Natural killer cell (primary cell): ENCODE measurements at regions not wholly inside any gene's neighbourhood (a gene's known extent, or its start where the extent isn't known, plus 50 kb on each side); places are given as distances from the start of the nearest gene placed in this dataset.

Experiments
- ATAC-seq, 3 donors: fragments of 150-1000 bp in 2 of 3; fragments of 200-7000 bp in 1 of 3; cut with Tn5 transposase; 1 replicate in 1 of 3; 2 replicates in 2 of 3; pipeline ENCODE4 v1.10.0; 2021; ENCODE audit warnings: mild to moderate bottlenecking in 2 of 3, moderate library complexity in 2 of 3
- DNase-seq, 2 donors: peaks; one replicate each; pipeline versions ENCODE4 v3.0.0 to v3.0.0-alpha.2; 2013 to 2021; ENCODE audit warnings: mixed read lengths in 1 of 2
- H3K27ac ChIP-seq: one replicate; pipeline ENCODE4 v1.5.1; 2013; ENCODE audit warnings: mild to moderate bottlenecking, low read length
- H3K27me3 ChIP-seq: one replicate; pipeline ENCODE4 v1.6.1; 2013; ENCODE audit warnings: low read length; ENCODE audit not compliant: control insufficient read depth, insufficient read depth
- H3K36me3 ChIP-seq: one replicate; pipeline ENCODE4 v1.6.1; 2013; ENCODE audit warnings: low read length; ENCODE audit not compliant: control insufficient read depth, insufficient read depth
- H3K4me1 ChIP-seq: one replicate; pipeline ENCODE4 v1.6.1; 2013; ENCODE audit warnings: low read length; ENCODE audit not compliant: control insufficient read depth, insufficient read depth
- H3K4me3 ChIP-seq: one replicate; pipeline ENCODE4 v1.5.1; 2013; ENCODE audit warnings: low read length
- H3K9me3 ChIP-seq: one replicate; pipeline ENCODE4 v1.6.1; 2013; ENCODE audit warnings: low read length; ENCODE audit not compliant: control insufficient read depth, insufficient read depth
- H3K27ac Mint-ChIP-seq, 2 donors: one replicate each; pipeline ENCODE4 v1.8.0; 2022; ENCODE audit warnings: mild to moderate bottlenecking in 2 of 2, mixed read lengths in 2 of 2, moderate library complexity in 1 of 2
- H3K27me3 Mint-ChIP-seq, 2 donors: one replicate each; pipeline ENCODE4 v1.8.0; 2022; ENCODE audit warnings: low read depth in 2 of 2, mixed read lengths in 2 of 2
- H3K36me3 Mint-ChIP-seq: one replicate; pipeline ENCODE4 v1.8.0; 2022; ENCODE audit warnings: mixed read lengths
- H3K4me1 Mint-ChIP-seq, 2 donors: one replicate each; pipeline ENCODE4 v1.8.0; 2022; ENCODE audit warnings: mixed read lengths in 2 of 2
- H3K4me3 Mint-ChIP-seq: one replicate; pipeline ENCODE4 v1.8.0; 2022; ENCODE audit warnings: mild to moderate bottlenecking, moderate library complexity, mixed read lengths
- H3K9me3 Mint-ChIP-seq, 2 donors: one replicate each; pipeline ENCODE4 v1.8.0; 2022; ENCODE audit warnings: mixed read lengths in 2 of 2
- WGBS: methylation state at CpG from one replicate; pipeline ENCODE4 v1.1.7; 2013; ENCODE audit warnings: missing lambda C conversion rate; ENCODE audit not compliant: insufficient coverage; 5-methylcytosine and 5-hydroxymethylcytosine counted together
- intact Hi-C: fragments of 100-400 bp; cut with micrococcal nuclease; formaldehyde crosslinking; loops from one replicate; pipeline ENCODE4 v1.14.2; 2022
- TF ChIP-seq, protein P1 (sequence below): fragments of 200-600 bp; IDR thresholded peaks from one replicate; pipeline ENCODE4 v1.8.0; 2022; ENCODE audit warnings: antibody characterized with exemption

- Histone ChIP-seq H3K27me3 (peaks cover 2% of the 10 kb centered on the region), H3K4me1 (no peaks in the 10 kb centered on the region), H3K27ac (no peak overlapping the region), H3K4me3 (no peak overlapping the region), H3K9me3 (no peaks in the 10 kb centered on the region), H3K36me3 (no peaks in the 10 kb centered on the region)
- TF ChIP-seq, protein P1, sequence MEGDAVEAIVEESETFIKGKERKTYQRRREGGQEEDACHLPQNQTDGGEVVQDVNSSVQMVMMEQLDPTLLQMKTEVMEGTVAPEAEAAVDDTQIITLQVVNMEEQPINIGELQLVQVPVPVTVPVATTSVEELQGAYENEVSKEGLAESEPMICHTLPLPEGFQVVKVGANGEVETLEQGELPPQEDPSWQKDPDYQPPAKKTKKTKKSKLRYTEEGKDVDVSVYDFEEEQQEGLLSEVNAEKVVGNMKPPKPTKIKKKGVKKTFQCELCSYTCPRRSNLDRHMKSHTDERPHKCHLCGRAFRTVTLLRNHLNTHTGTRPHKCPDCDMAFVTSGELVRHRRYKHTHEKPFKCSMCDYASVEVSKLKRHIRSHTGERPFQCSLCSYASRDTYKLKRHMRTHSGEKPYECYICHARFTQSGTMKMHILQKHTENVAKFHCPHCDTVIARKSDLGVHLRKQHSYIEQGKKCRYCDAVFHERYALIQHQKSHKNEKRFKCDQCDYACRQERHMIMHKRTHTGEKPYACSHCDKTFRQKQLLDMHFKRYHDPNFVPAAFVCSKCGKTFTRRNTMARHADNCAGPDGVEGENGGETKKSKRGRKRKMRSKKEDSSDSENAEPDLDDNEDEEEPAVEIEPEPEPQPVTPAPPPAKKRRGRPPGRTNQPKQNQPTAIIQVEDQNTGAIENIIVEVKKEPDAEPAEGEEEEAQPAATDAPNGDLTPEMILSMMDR, result no peak
- 71% methylated on average over 2 of the region's 5 CpGs for WGBS
- Mint-ChIP-seq H3K36me3 (no peaks in the 10 kb centered on the region), H3K9me3 (peaks cover 0 to 7% of the 10 kb centered on the region in 2 donors), H3K4me1 (peaks cover 0 to 9% of the 10 kb centered on the region in 2 donors), H3K27ac (no peak overlapping the region), H3K4me3 (no peak overlapping the region), H3K27me3 (peaks cover 3 to 22% of the 10 kb centered on the region in 2 donors)
- intact Hi-C loops, result no loop called here
- DNase-seq (no peak), ATAC-seq (no peak)
These were observed 393.4 kb downstream of the ZNF608 start for GRCh38 chr5:124353016-124353415.

GRCh38 chr5:124352312-124352711 lies 394.1 kb downstream of the ZNF608 start:
- no peaks in the 10 kb centered on the region for H3K36me3 Mint-ChIP-seq
- WGBS, result 4% methylated on average over 4 of the region's 4 CpGs
- DNase-seq, result no peak
- H3K27me3 ChIP-seq, result peaks cover 2% of the 10 kb centered on the region
- no peaks in the 10 kb centered on the region for H3K36me3 ChIP-seq
- H3K4me3 Mint-ChIP-seq, result peak overlapping the region; percentile 8
- intact Hi-C loops, result no loop called here
- H3K27ac Mint-ChIP-seq, result no peak overlapping the region
- peaks cover 0 to 5% of the 10 kb centered on the region in 2 donors for H3K9me3 Mint-ChIP-seq
- no peak overlapping the region for H3K27ac ChIP-seq
- TF ChIP-seq, protein P1, result no peak
- no peaks in the 10 kb centered on the region for H3K4me1 ChIP-seq
- peak in 1 of 3 donors; percentile 58 for ATAC-seq
- peaks cover 3 to 17% of the 10 kb centered on the region in 2 donors for H3K27me3 Mint-ChIP-seq
- no peaks in the 10 kb centered on the region for H3K9me3 ChIP-seq
- H3K4me1 Mint-ChIP-seq, result peaks cover 0 to 9% of the 10 kb centered on the region in 2 donors
- H3K4me3 ChIP-seq, result no peak overlapping the region

GRCh38 chr5:124349931-124350330 lies 396.5 kb downstream of the ZNF608 start:
- no peak for ATAC-seq
- Histone ChIP-seq H3K4me3 (no peak overlapping the region), H3K4me1 (no peaks in the 10 kb centered on the region), H3K9me3 (no peaks in the 10 kb centered on the region), H3K27me3 (peaks cover 2% of the 10 kb centered on the region), H3K36me3 (no peaks in the 10 kb centered on the region), H3K27ac (no peak overlapping the region)
- TF ChIP-seq, protein P1, result no peak
- intact Hi-C loops, result no loop called here
- 94% methylated on average over 3 of the region's 4 CpGs for WGBS
- Mint-ChIP-seq H3K36me3 (no peaks in the 10 kb centered on the region), H3K27ac (no peak overlapping the region), H3K4me1 (peaks cover 0 to 9% of the 10 kb centered on the region in 2 donors), H3K9me3 (peaks cover 0 to 2% of the 10 kb centered on the region in 2 donors), H3K27me3 (peaks cover 0 to 6% of the 10 kb centered on the region in 2 donors), H3K4me3 (no peak overlapping the region)
- DNase-seq, result no peak

DNA sequence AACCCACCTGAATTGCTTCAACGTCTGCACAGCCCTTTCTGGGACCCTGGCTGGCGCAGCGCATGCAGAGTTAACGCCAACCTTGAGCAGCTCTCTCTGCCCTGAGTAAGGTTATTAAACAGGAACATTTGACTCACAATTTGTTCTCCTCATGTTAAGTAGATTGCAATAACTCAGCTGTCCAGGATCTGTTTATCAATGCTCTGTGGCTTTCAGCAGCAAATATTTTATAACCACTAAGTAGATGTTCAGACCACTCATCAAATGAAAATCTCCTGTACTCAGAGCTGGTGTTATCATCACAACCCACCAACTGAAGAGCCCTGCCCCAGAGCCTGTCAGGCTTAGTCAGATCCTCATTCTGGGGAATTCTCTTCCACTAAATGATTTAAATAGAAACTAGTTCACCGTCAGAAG lies 403.0 kb downstream of the ZNF608 start:
- no peaks in the 10 kb centered on the region for H3K4me1 ChIP-seq
- no peak overlapping the region for H3K4me3 ChIP-seq
- intact Hi-C loops, result no loop called here
- no peak for ATAC-seq
- TF ChIP-seq, protein P1, result no peak
- WGBS, result 88% methylated on average over 4 of the region's 5 CpGs
- Mint-ChIP-seq H3K27ac (no peak overlapping the region), H3K4me3 (no peak overlapping the region), H3K27me3 (no peaks in the 10 kb centered on the region), H3K36me3 (no peaks in the 10 kb centered on the region), H3K9me3 (no peaks in the 10 kb centered on the region), H3K4me1 (no peaks in the 10 kb centered on the region)
- H3K27me3 ChIP-seq, result no peaks in the 10 kb centered on the region
- H3K27ac ChIP-seq, result no peak overlapping the region
- H3K36me3 ChIP-seq, result no peaks in the 10 kb centered on the region
- H3K9me3 ChIP-seq, result no peaks in the 10 kb centered on the region
- DNase-seq, result no peak
